Hematopoietic multipotent progenitor cell (in vitro differentiated cells): ENCODE measurements at regions not wholly inside any gene's neighbourhood (a gene's known extent, or its start where the extent isn't known, plus 50 kb on each side); places are given as distances from the start of the nearest gene placed in this dataset.

ENCODE experiments used
- DNase-seq, 3 donors: peaks; one replicate each; pipeline ENCODE4 v3.0.0-alpha.2; 2011 to 2015; ENCODE audit warnings: low read depth in 2 of 3, low spot score in 2 of 3

- DNase-seq: no peak
These were observed 172.5 kb downstream of the SMAD2 start for GRCh38 chr18:47758000-47758399.

GRCh38 chr18:47756364-47757016 is 174.0 kb downstream of the SMAD2 start:
- DNase-seq: peak in 2 of 3 donors; percentile 27 to 51

DNA sequence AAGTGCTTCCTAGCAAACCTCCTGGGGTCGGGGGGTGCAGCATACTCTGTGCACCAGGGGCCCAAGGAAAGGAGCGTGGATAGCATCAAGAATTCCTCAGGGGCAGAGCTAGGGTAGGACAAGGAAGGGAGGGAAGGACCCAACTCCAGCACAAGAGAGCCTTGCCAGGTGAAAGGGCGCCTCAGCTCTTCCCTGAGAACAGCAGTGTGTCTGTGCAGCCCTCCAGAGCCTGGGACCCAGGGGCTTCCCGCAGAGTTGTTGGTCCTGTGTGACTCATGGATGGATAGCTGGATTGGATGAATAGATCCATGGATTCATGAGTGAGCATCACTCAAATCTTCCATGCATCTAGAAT is 175.4 kb downstream of the SMAD2 start:
- no peak for DNase-seq

DNA sequence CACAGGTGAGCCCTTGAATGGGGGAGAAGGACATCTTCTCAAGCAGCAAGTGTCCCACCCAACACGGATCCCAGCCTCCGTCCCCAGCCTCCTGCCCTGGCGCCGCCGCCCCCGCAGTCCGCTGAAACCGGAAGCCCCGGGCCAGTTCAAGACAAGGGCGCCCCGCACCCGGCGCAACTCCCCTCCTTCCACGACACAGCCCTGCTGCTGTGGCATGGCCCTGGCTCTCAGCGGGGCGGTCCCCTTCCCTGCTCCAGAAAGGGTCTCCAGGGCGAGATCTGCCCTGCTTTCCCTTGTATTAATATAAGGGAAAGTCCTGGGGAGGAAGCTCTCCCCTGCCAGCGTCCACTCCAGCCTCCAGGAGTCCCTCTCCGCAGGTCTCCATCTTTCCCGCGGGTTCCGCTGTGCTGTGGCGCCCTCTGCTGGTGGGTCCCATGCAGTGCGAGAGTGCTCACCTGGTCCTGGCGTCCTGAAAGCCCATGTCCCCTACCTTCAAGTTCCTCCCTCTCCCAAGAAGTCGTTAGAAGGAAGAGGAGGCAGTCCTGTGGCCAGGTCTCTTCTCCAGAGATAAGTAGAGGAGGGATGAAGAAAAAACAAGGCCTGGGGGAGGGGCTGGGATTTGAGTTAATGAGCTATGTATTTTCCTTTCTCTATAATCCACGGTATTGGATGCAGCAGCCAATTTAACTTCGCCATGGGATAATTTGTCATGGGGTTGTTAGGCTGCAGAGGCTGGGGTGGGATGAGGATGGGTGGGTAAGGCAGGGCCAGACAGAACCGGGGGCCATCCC is 176.0 kb downstream of the SMAD2 start:
- DNase-seq: peak in 2 of 3 donors; percentile 18 to 37

- DNase-seq: no peak
These were observed 177.4 kb downstream of the SMAD2 start for GRCh38 chr18:47752796-47753645.

DNA sequence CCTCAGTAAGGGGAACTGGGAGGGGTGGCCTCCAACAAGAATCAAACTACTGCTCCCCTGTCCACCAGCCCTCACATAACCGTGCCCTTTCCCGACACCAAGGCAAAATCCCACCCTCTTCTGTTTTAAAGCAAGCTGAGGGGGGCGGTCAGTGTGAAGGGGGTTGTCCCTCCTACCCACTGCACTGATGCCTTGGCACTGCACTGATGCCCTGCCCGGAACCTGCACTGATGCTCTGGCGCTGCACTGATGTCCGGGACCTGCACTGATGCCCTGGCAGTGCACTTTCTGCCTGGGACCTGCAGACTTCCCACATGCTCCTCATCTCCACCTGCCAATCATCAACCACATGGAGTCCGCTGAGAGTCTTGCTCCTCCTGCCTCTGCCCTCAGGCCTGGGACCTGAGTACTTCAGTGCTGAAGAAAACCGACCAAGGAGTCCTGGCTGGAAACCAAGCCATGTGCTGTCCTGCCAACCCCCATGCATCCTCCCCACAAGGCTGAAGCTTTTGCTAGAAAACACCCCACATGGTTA is 179.5 kb downstream of the SMAD2 start:
- DNase-seq: no peak

DNA sequence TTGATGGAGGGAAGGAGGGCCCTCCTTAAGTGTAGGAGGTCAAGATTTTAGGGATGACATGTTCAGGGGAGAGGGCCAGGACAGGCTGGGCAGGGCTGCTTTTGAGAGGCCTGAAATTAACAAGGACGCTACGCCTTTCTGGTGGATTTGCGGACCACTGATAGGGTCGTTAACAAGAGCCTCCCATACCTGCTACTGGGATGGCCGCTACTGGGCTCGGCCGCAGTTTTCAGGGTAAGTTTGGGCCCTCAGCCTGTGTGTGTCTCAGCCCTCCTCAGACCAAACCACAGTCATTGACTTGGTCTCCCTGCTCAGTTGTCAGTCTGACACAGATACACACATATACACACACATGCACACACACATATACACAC is 180.9 kb downstream of the SMAD2 start:
- no peak for DNase-seq

GRCh38 chr18:47748847-47749599 is 181.4 kb downstream of the SMAD2 start:
- peak; percentile 75 to 81 (median 80) for DNase-seq

- DNase-seq: no peak
These were observed 182.2 kb downstream of the SMAD2 start for GRCh38 chr18:47748093-47748796.

GRCh38 chr18:47747260-47747795 is 183.1 kb downstream of the SMAD2 start:
- DNase-seq: no peak

- no peak for DNase-seq
These were observed 183.8 kb downstream of the SMAD2 start for GRCh38 chr18:47746615-47747014.

DNA sequence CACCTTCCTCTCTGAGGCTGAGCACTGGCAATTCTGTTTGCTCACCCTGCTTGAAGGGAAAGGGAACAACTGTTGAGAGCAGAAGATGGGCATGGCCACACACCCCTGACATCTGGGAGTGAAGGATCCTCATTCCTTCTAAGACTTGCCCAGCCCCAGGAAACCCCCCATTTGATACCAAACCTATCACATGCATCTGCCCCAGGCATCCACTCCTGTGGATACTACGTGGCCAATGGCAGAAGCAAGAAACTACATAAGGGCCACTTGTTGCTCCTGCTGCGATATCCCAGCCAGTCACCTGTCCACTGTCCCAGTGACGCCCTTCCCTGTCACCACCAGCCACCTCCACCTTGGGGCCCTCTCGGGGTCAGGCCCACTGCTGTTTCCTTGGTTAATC is 185.2 kb downstream of the SMAD2 start:
- DNase-seq: no peak

DNA sequence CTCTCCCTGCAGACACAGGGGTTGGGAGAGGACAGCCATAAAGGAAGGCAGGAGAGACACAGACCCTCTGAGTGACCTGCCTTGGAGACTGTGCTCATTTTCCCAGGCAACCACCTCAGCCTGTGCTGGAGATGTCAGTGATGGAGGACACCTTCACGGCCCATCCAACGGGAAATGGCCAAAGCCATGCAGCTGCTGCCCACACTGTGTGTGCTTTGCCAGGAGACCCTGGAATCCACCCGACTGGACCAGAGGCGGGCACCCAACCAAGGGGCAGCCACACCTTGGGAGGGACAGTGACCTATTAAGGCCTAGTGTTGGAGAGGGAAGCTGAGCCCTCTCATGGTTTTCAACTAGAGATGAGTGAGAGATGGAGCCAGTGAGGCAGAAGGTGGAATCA is 192.5 kb downstream of the SMAD2 start:
- DNase-seq: no peak

DNA sequence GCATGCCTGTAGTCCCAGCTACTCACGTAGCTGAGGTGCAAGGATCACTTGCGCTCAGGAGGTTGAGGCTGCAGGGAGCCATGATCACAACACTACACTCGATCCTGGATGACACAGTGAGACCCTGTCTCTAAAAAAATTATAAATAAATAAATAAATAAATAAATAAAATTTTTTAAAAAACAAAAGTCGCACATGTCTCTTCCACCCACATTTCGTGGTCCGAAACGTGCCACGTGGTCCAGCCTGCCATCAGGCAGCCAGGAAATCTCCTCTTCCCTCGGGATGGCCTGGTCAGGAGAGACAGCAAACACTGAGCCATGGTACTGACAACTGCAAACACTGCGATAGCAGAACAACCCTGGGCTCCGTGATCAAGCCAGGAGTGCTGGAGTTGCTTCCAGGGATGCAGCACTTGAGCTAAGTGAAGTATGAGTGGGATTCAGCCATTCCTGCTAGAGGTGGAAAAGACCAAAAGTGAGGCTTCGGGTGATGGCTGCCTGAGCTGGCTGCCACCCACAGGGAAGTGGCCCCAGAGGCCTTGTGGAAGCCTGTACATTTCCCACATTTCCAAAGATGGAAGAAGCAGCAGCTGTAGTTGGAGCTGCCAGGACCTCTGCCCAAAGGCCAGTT is 193.1 kb downstream of the SMAD2 start:
- no peak for DNase-seq

GRCh38 chr18:47736376-47737140 is 193.9 kb downstream of the SMAD2 start:
- no peak for DNase-seq

DNA sequence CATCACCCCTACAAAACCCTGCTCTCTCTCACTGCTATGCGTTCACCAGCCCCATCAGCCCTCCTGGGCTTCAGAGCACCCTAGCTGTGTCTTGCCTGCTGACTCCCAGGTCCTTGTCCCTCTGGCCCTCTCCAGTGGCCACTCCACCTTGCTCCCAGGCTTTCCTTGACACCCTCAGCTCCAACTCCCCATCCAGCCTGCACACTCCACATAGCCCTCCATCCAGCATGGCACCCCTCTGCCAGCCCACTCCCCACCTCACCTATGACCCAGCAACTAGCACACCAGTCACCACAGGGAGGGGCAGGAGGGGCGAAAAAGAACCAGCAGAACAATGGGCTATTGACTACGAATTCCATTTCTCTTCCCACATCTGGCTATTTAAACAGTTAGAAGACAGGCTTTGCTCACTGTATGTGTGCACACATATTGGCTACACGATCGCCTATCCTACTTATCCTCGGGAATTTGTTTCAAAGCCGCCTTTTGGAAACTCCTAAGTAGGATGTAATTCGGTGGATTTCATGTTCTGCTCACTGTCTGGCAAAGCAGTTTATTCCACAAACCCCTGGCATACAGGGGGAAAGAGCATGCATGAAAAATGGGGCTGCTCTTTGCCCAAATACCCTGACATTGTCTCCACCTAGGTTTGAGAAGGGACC is 195.3 kb downstream of the SMAD2 start:
- DNase-seq: no peak

DNA sequence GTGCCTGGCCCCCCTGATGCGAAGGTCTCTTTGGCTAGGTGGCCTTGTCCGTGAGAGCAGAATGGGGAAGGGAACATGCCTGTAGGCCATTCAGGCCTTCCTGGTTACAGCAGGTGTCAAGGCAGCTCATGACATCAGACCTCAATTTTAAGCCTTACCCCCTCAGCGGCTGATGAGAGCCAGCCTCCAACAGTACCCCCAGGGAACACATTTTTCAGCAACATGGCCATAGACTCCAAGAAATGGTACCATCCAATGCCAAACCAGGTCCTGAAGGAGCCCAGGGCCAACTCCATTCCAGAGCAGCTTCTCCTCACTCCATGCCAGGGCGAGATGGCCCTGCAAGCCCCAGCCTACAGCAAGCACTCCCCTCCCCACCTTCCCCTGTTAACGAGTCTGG is 199.2 kb downstream of the SMAD2 start:
- DNase-seq: no peak

GRCh38 chr18:47730795-47731194 is 199.7 kb downstream of the SMAD2 start:
- no peak for DNase-seq
